H1 (cell line): ENCODE measurements at regions not wholly inside any gene's neighbourhood (a gene's known extent, or its start where the extent isn't known, plus 50 kb on each side); places are given as distances from the start of the nearest gene placed in this dataset.

Experiments
- CTCF ChIA-PET: fragments of 300-600 bp; sonication (Branson Sonifier 250); formaldehyde crosslinking; loops from one replicate; lab custom pipeline; 2021; ENCODE audit not compliant: partially characterized antibody; lab: Charles Lee
- POLR2A ChIA-PET: fragments of 300-600 bp; sonication (Branson Sonifier 250); formaldehyde crosslinking; loops from one replicate; lab custom pipeline; 2021; ENCODE audit warnings: inconsistent platforms; ENCODE audit not compliant: partially characterized antibody; lab: Charles Lee
- DNase-seq, 2 experiments: peaks; one replicate each; pipeline versions ENCODE4 v3.0.0 to v3.0.0-alpha.2; 2010 to 2022; ENCODE audit warnings: low spot score in 2 of 2, low read depth in 1 of 2, mixed read lengths in 1 of 2
- FAIRE-seq: peaks from 2 replicates; lab custom pipeline; 2011; peaks lifted over from hg19 to GRCh38; lab: Jason Lieb, UNC
- H2AFZ ChIP-seq: 2 replicates; pipeline ENCODE4 v1.8.1; 2012; ENCODE audit warnings: low read length, inconsistent platforms
- H2AK5ac ChIP-seq: 2 replicates; pipeline ENCODE4 v1.6.1; 2013; ENCODE audit warnings: low read depth, low read length
- H2BK120ac ChIP-seq: replicated peaks from 2 replicates; pipeline ENCODE3; 2013; ENCODE audit warnings: low read depth, low read length, inconsistent platforms
- H2BK12ac ChIP-seq: 2 replicates; pipeline ENCODE4 v1.6.1; 2013; ENCODE audit warnings: low read depth, low read length
- H2BK15ac ChIP-seq: 2 replicates; pipeline ENCODE4 v1.6.1; 2013; ENCODE audit warnings: low read length
- H2BK20ac ChIP-seq: 2 replicates; pipeline ENCODE4 v1.6.1; 2013; ENCODE audit warnings: low read length
- H2BK5ac ChIP-seq: 2 replicates; pipeline ENCODE4 v1.6.1; 2013; ENCODE audit warnings: low read depth, low read length
- H3K14ac ChIP-seq: 2 replicates; pipeline ENCODE4 v1.6.1; 2013; ENCODE audit warnings: inconsistent platforms; ENCODE audit not compliant: insufficient read length
- H3K18ac ChIP-seq: 2 replicates; pipeline ENCODE4 v1.6.1; 2013; ENCODE audit warnings: low read length; ENCODE audit errors: extremely low read depth
- H3K23ac ChIP-seq: 2 replicates; pipeline ENCODE4 v1.6.1; 2013; ENCODE audit warnings: inconsistent platforms; ENCODE audit not compliant: insufficient read length
- H3K23me2 ChIP-seq: 2 replicates; pipeline ENCODE4 v1.6.1; 2013; ENCODE audit warnings: low read depth, low read length
- H3K27ac ChIP-seq: 2 replicates; pipeline ENCODE4 v1.6.1; 2011; ENCODE audit warnings: low read depth, low read length, inconsistent platforms
- H3K27me3 ChIP-seq, 4 experiments: replicated peaks in 1 of 4; 1 replicate in 1 of 4; 2 replicates in 3 of 4; pipeline versions ENCODE4 v1.6.1 to v1.8.1; 2011 to 2013; ENCODE audit warnings: low read length in 3 of 4, mild to moderate bottlenecking in 3 of 4, inconsistent platforms in 2 of 4, mixed read lengths in 2 of 4, moderate library complexity in 1 of 4; ENCODE audit not compliant: control insufficient read depth in 3 of 4, insufficient read depth in 3 of 4; ENCODE audit errors: extremely low read depth in 1 of 4
- H3K36me3 ChIP-seq, 4 experiments: 2 replicates each; pipeline versions ENCODE4 v1.6.1 to v1.8.1; 2011 to 2013; ENCODE audit warnings: mild to moderate bottlenecking in 4 of 4, low read length in 3 of 4, moderate library complexity in 2 of 4, control low read depth in 1 of 4, inconsistent platforms in 1 of 4; ENCODE audit not compliant: insufficient read depth in 4 of 4, control insufficient read depth in 2 of 4
- H3K4ac ChIP-seq: replicated peaks from 2 replicates; pipeline ENCODE3; 2013; ENCODE audit warnings: low read length, low read depth, mixed read lengths, inconsistent platforms; ENCODE audit not compliant: insufficient read length
- H3K4me1 ChIP-seq, 4 experiments: replicated peaks in 1 of 4; 1 replicate in 1 of 4; 2 replicates in 3 of 4; pipeline versions ENCODE4 v1.6.1 to v1.8.1; 2011 to 2013; ENCODE audit warnings: low read length in 3 of 4, inconsistent platforms in 2 of 4, mixed read lengths in 1 of 4; ENCODE audit not compliant: insufficient read depth in 4 of 4, control insufficient read depth in 3 of 4
- H3K4me2 ChIP-seq, 2 experiments: 2 replicates each; pipeline versions ENCODE4 v1.6.1 to v1.8.1; 2011 to 2013; ENCODE audit warnings: low read depth in 2 of 2, low read length in 2 of 2, control low read depth in 1 of 2, inconsistent platforms in 1 of 2, mild to moderate bottlenecking in 1 of 2; ENCODE audit not compliant: insufficient read depth in 1 of 2
- H3K4me3 ChIP-seq, 4 experiments: fragments of 200-600, 300-600 bp in 1 of 4; sonication (generic), shearing (Covaris generic), sonication (Bioruptor Twin) in 1 of 4; 2 replicates each; pipeline versions ENCODE4 v1.5.1 to v1.8.1; 2011 to 2016; ENCODE audit warnings: low read length in 4 of 4, low read depth in 3 of 4, control low read depth in 2 of 4, inconsistent platforms in 2 of 4, mild to moderate bottlenecking in 2 of 4, mixed read lengths in 1 of 4, moderate library complexity in 1 of 4; ENCODE audit not compliant: insufficient read depth in 2 of 4; ENCODE audit errors: extremely low read depth in 1 of 4
- H3K56ac ChIP-seq: replicated peaks from 2 replicates; pipeline ENCODE3; 2013; ENCODE audit warnings: low read depth, mild to moderate bottlenecking, mixed read lengths, low read length, inconsistent platforms; ENCODE audit not compliant: insufficient read length
- H3K79me1 ChIP-seq: 2 replicates; pipeline ENCODE4 v1.6.1; 2013; ENCODE audit warnings: low read depth, low read length, control low read depth
- H3K79me2 ChIP-seq, 2 experiments: 2 replicates each; pipeline versions ENCODE4 v1.6.1 to v1.8.1; 2012 to 2013; ENCODE audit warnings: low read length in 2 of 2, mild to moderate bottlenecking in 2 of 2, inconsistent platforms in 1 of 2; ENCODE audit not compliant: insufficient read depth in 2 of 2, control insufficient read depth in 1 of 2
- H3K9ac ChIP-seq, 4 experiments: replicated peaks in 1 of 4; 1 replicate in 1 of 4; 2 replicates in 3 of 4; pipeline versions ENCODE4 v1.6.1 to v1.8.1; 2011 to 2013; ENCODE audit warnings: low read depth in 3 of 4, low read length in 3 of 4, control low read depth in 2 of 4, mild to moderate bottlenecking in 2 of 4, moderate library complexity in 2 of 4, inconsistent platforms in 1 of 4; ENCODE audit errors: extremely low read depth in 1 of 4
- H3K9me3 ChIP-seq, 2 experiments: 2 replicates each; pipeline versions ENCODE4 v1.6.1 to v1.8.1; 2012 to 2013; ENCODE audit warnings: mild to moderate bottlenecking in 2 of 2, moderate library complexity in 2 of 2, control low read depth in 1 of 2, inconsistent platforms in 1 of 2, low read depth in 1 of 2, low read length in 1 of 2, mixed read lengths in 1 of 2; ENCODE audit not compliant: insufficient read depth in 2 of 2
- H4K20me1 ChIP-seq, 2 experiments: replicated peaks in 1 of 2; 2 replicates each; pipeline versions ENCODE3 to v1.8.1; 2011 to 2013; ENCODE audit warnings: inconsistent platforms in 2 of 2, low read length in 2 of 2, mild to moderate bottlenecking in 1 of 2; ENCODE audit not compliant: insufficient read depth in 2 of 2, control insufficient read depth in 1 of 2
- H4K5ac ChIP-seq: 2 replicates; pipeline ENCODE4 v1.6.1; 2013; ENCODE audit warnings: low read length, low read depth, mixed read lengths, inconsistent platforms; ENCODE audit not compliant: insufficient read length
- H4K8ac ChIP-seq: 2 replicates; pipeline ENCODE4 v1.8.0; 2013; ENCODE audit warnings: mild to moderate bottlenecking, moderate library complexity, low read length, inconsistent platforms; ENCODE audit not compliant: insufficient read depth; ENCODE audit errors: extremely low read depth
- H4K91ac ChIP-seq: replicated peaks from 2 replicates; pipeline ENCODE3; 2013; ENCODE audit warnings: low read length, mixed read lengths, inconsistent platforms; ENCODE audit not compliant: insufficient read length
- ASH2L ChIP-seq: fragments of 200-600, 300-600 bp; sonication (generic); IDR thresholded peaks from one replicate; pipeline ENCODE4 v1.7.1; 2017; ENCODE audit warnings: low read length
- TCF12 ChIP-seq: IDR thresholded peaks from 2 replicates; pipeline ENCODE4 v1.6.1; 2011; ENCODE audit warnings: low read depth, mild to moderate bottlenecking, low read length
- WGBS, 2 experiments: shearing (Covaris generic) in 1 of 2; methylation state at CpG; one replicate each; pipeline versions ENCODE4 v1.1.6 to v1.1.7; 2013 to 2015; ENCODE audit warnings: low lambda C conversion rate in 2 of 2, mixed read lengths in 2 of 2, inconsistent platforms in 1 of 2, low coverage in 1 of 2, missing lambda C conversion rate in 1 of 2; ENCODE audit not compliant: insufficient replicate concordance in 2 of 2, insufficient coverage in 1 of 2, insufficient read length in 1 of 2; ENCODE audit errors: extremely low coverage in 1 of 2, missing lambda C conversion rate in 1 of 2; 5-methylcytosine and 5-hydroxymethylcytosine counted together

DNA sequence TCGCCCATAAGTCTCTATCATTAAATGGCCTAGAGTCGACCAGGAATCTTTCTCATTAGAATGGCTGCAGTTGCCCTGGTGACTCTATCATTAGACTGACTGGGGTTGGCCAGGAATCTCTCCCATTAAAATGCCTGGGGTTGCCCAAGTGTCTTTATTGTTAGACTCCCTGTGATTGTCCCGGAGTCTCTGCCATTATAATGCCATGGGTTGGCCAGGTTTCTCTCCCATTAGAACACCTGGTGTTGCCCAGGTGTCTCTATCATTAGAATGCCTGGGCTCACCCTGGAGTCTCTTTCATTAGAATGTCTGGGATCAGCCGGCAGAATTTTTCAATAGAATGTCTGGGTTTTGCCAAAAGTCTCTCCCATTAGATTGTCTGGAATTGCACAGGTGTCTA, 1459.3 kb downstream of the UQCRFS1 start:
- Histone ChIP-seq H3K4me3 (no peak overlapping the region), H2AK5ac (no peak overlapping the region), H2BK20ac (no peak overlapping the region), H3K79me1 (no peaks in the 10 kb centered on the region), H3K36me3 (no peaks in the 10 kb centered on the region), H2BK5ac (no peak overlapping the region), H3K23me2 (no peaks in the 10 kb centered on the region), H4K8ac (no peak overlapping the region), H3K14ac (no peak overlapping the region), H3K9ac (no peak overlapping the region), H2BK120ac (no peak overlapping the region), H3K18ac (no peak overlapping the region), H3K9me3 (no peaks in the 10 kb centered on the region), H3K27me3 (peaks cover 8 to 77% (median 29%) of the 10 kb centered on the region in 4 experiments), H4K20me1 (peaks cover 0 to 2% of the 10 kb centered on the region in 2 experiments), H3K4ac (no peak overlapping the region), H3K79me2 (no peaks in the 10 kb centered on the region), H2BK12ac (no peak overlapping the region), H3K4me2 (no peak overlapping the region), H2BK15ac (no peak overlapping the region), H3K4me1 (no peaks in the 10 kb centered on the region; a peak in 1 of 7 replicates), H3K27ac (no peak overlapping the region), H3K56ac (no peak overlapping the region), H4K91ac (no peak overlapping the region), H2AFZ (no peak overlapping the region), H3K23ac (no peak overlapping the region), H4K5ac (no peak overlapping the region)
- WGBS, 2 experiments = 85% methylated on average over 4 of the region's 4 CpGs; no CpG with 5 or more reads in 1 of the 2 experiments
- peak; percentile 65; the same call in 1 of the 2 replicates for TF ChIP-seq TCF12
- no peak for TF ChIP-seq ASH2L
- DNase-seq (no peak), FAIRE-seq (no peak)
- ChIA-PET POLR2A (no interaction called here), CTCF (no interaction called here)
